GM23338 (cell line): ENCODE measurements at regions not wholly inside any gene's neighbourhood (a gene's known extent, or its start where the extent isn't known, plus 50 kb on each side); places are given as distances from the start of the nearest gene placed in this dataset.

ENCODE experiments used
- ATAC-seq: fragments of 200-7000 bp; cut with Tn5 transposase; 3 replicates; pipeline ENCODE4 v1.9.1; 2020
- DNase-seq: peaks from one replicate; pipeline ENCODE4 v3.0.0-alpha.2; 2015; ENCODE audit warnings: low spot score
- H2AFZ ChIP-seq: fragments of 200-600 bp; sonication (generic); 2 replicates; pipeline ENCODE4 v1.8.0; 2016; ENCODE audit warnings: antibody characterized with exemption, mild to moderate bottlenecking, moderate library complexity
- H3F3A ChIP-seq: fragments of 200-600 bp; sonication (generic); replicated peaks from 2 replicates; pipeline ENCODE4 v1.8.0; 2017; ENCODE audit warnings: antibody characterized with exemption, mixed run types, low read depth
- H3K27ac ChIP-seq: fragments of 200-600 bp; sonication (generic); 2 replicates; pipeline ENCODE4 v1.6.1; 2016; ENCODE audit warnings: low read depth
- H3K27me3 ChIP-seq: fragments of 200-600 bp; sonication (generic); 2 replicates; pipeline ENCODE4 v1.8.0; 2016; ENCODE audit warnings: mild to moderate bottlenecking, mixed run types, moderate library complexity; ENCODE audit not compliant: insufficient read depth
- H3K36me3 ChIP-seq: fragments of 200-600 bp; sonication (generic); 2 replicates; pipeline ENCODE4 v1.8.0; 2016; ENCODE audit warnings: mild to moderate bottlenecking; ENCODE audit not compliant: insufficient read depth
- H3K4me1 ChIP-seq: fragments of 200-600 bp; sonication (generic); 2 replicates; pipeline ENCODE4 v1.8.0; 2016; ENCODE audit warnings: mild to moderate bottlenecking, moderate library complexity; ENCODE audit not compliant: insufficient read depth
- H3K4me2 ChIP-seq: fragments of 200-600 bp; sonication (generic); 2 replicates; pipeline ENCODE4 v1.7.1; 2017; ENCODE audit warnings: mixed run types
- H3K4me3 ChIP-seq: fragments of 200-600 bp; sonication (generic); 2 replicates; pipeline ENCODE4 v1.6.1; 2016; ENCODE audit warnings: mixed run types
- H3K79me2 ChIP-seq: fragments of 200-600 bp; sonication (generic); replicated peaks from 2 replicates; pipeline ENCODE4 v1.8.0; 2017; ENCODE audit warnings: mild to moderate bottlenecking; ENCODE audit not compliant: insufficient read depth
- H3K9me2 ChIP-seq: fragments of 200-600 bp; sonication (generic); 2 replicates; pipeline ENCODE4 v1.8.0; 2017; ENCODE audit not compliant: insufficient read depth
- H4K20me1 ChIP-seq: fragments of 200-600 bp; sonication (generic); replicated peaks from 2 replicates; pipeline ENCODE4 v1.8.0; 2017; ENCODE audit warnings: mild to moderate bottlenecking; ENCODE audit not compliant: insufficient read depth
- H3K27ac Mint-ChIP-seq: 2 replicates; pipeline ENCODE4 v1.8.0; 2020; ENCODE audit warnings: inconsistent platforms, mild to moderate bottlenecking, moderate library complexity, mixed read lengths
- H3K27me3 Mint-ChIP-seq: 3 replicates; pipeline ENCODE4 v1.8.0; 2022; ENCODE audit warnings: low read depth, mild to moderate bottlenecking, moderate library complexity, mixed read lengths, inconsistent platforms; ENCODE audit not compliant: insufficient read depth, poor library complexity
- H3K36me3 Mint-ChIP-seq: 3 replicates; pipeline ENCODE4 v1.8.0; 2021; ENCODE audit warnings: low read depth, mild to moderate bottlenecking, inconsistent platforms, moderate library complexity, mixed read lengths
- H3K4me1 Mint-ChIP-seq: 3 replicates; pipeline ENCODE4 v1.8.0; 2020; ENCODE audit warnings: mild to moderate bottlenecking, inconsistent platforms, mixed read lengths
- H3K4me3 Mint-ChIP-seq: 3 replicates; pipeline ENCODE4 v1.8.0; 2021; ENCODE audit warnings: moderate library complexity, mild to moderate bottlenecking, inconsistent platforms, mixed read lengths
- H3K9me3 Mint-ChIP-seq: 3 replicates; pipeline ENCODE4 v1.8.0; 2020; ENCODE audit warnings: moderate library complexity, mild to moderate bottlenecking, inconsistent platforms, mixed read lengths
- JUNB ChIP-seq: IDR thresholded peaks from one replicate; pipeline ENCODE4 v1.6.1; 2016; ENCODE audit warnings: antibody characterized with exemption; ENCODE audit not compliant: unreplicated experiment
- POLR2AphosphoS5 ChIP-seq: IDR thresholded peaks from 2 replicates; pipeline ENCODE4 v1.6.1; 2016; ENCODE audit warnings: antibody characterized with exemption, low read depth
- ZNF331 ChIP-seq: fragments of 250-450 bp; sonication (Bioruptor Pico); IDR thresholded peaks from 2 replicates; pipeline ENCODE4 v1.5.0; 2020; ENCODE audit warnings: low read depth, mild to moderate bottlenecking, moderate library complexity
- TF ChIP-seq, protein P1 (sequence below), 2 experiments: fragments of 200-600 bp in 1 of 2; sonication (generic) in 1 of 2; conservative IDR thresholded peaks; 2 replicates each; pipeline versions ENCODE4 v1.5.1 to v1.6.1; 2016 to 2017; ENCODE audit warnings: antibody characterized with exemption in 2 of 2, low read depth in 2 of 2, mild to moderate bottlenecking in 2 of 2, moderate library complexity in 1 of 2
- TF ChIP-seq, protein P2 (sequence below): fragments of 250-450 bp; sonication (Bioruptor Pico); IDR thresholded peaks from 2 replicates; pipeline ENCODE4 v1.5.0; 2020; ENCODE audit warnings: mild to moderate bottlenecking, moderate library complexity

DNA sequence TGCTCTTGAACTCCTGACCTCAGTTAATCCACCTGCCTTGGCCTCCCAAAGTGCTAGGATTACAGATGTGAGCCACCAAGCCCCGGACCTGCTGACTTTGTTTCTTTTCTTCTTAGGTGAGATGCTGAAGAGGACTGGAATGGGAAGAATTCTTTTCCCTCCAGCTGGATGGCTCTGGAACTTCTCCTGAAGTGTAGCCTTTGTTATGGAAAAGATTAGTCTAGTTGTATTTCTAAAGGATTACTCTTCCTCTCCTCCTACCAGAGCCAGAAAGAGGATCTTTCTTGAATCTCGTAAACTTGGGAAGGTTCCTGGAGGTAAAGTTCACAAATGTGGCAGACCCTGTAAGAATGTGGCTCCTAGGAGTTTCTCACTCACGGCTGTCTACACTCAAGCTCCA, 95.4 kb upstream of the LARGE1 start:
- peaks cover 5% of the 10 kb centered on the region for H3K36me3 ChIP-seq
- peaks cover 21% of the 10 kb centered on the region for H3K36me3 Mint-ChIP-seq
- H3K79me2 ChIP-seq = no peaks in the 10 kb centered on the region
- no peak overlapping the region for H3K4me3 Mint-ChIP-seq
- H3K27me3 ChIP-seq = no peaks in the 10 kb centered on the region
- H3K9me3 Mint-ChIP-seq = peaks cover 38% of the 10 kb centered on the region
- no peak overlapping the region for H3K27ac ChIP-seq
- H3K27me3 Mint-ChIP-seq = peaks cover 3% of the 10 kb centered on the region
- H4K20me1 ChIP-seq = no peaks in the 10 kb centered on the region
- ATAC-seq = peak; percentile 36; the same call in 1 of the 3 replicates
- no peaks in the 10 kb centered on the region for H3K9me2 ChIP-seq
- TF ChIP-seq POLR2AphosphoS5 = no peak
- TF ChIP-seq, protein P1, sequence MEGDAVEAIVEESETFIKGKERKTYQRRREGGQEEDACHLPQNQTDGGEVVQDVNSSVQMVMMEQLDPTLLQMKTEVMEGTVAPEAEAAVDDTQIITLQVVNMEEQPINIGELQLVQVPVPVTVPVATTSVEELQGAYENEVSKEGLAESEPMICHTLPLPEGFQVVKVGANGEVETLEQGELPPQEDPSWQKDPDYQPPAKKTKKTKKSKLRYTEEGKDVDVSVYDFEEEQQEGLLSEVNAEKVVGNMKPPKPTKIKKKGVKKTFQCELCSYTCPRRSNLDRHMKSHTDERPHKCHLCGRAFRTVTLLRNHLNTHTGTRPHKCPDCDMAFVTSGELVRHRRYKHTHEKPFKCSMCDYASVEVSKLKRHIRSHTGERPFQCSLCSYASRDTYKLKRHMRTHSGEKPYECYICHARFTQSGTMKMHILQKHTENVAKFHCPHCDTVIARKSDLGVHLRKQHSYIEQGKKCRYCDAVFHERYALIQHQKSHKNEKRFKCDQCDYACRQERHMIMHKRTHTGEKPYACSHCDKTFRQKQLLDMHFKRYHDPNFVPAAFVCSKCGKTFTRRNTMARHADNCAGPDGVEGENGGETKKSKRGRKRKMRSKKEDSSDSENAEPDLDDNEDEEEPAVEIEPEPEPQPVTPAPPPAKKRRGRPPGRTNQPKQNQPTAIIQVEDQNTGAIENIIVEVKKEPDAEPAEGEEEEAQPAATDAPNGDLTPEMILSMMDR (conservative IDR thresholded peaks at IDR 0.05; ENCODE audit: low read depth in 2 of 2) = no peak
- TF ChIP-seq JUNB = no peak
- TF ChIP-seq, protein P2, sequence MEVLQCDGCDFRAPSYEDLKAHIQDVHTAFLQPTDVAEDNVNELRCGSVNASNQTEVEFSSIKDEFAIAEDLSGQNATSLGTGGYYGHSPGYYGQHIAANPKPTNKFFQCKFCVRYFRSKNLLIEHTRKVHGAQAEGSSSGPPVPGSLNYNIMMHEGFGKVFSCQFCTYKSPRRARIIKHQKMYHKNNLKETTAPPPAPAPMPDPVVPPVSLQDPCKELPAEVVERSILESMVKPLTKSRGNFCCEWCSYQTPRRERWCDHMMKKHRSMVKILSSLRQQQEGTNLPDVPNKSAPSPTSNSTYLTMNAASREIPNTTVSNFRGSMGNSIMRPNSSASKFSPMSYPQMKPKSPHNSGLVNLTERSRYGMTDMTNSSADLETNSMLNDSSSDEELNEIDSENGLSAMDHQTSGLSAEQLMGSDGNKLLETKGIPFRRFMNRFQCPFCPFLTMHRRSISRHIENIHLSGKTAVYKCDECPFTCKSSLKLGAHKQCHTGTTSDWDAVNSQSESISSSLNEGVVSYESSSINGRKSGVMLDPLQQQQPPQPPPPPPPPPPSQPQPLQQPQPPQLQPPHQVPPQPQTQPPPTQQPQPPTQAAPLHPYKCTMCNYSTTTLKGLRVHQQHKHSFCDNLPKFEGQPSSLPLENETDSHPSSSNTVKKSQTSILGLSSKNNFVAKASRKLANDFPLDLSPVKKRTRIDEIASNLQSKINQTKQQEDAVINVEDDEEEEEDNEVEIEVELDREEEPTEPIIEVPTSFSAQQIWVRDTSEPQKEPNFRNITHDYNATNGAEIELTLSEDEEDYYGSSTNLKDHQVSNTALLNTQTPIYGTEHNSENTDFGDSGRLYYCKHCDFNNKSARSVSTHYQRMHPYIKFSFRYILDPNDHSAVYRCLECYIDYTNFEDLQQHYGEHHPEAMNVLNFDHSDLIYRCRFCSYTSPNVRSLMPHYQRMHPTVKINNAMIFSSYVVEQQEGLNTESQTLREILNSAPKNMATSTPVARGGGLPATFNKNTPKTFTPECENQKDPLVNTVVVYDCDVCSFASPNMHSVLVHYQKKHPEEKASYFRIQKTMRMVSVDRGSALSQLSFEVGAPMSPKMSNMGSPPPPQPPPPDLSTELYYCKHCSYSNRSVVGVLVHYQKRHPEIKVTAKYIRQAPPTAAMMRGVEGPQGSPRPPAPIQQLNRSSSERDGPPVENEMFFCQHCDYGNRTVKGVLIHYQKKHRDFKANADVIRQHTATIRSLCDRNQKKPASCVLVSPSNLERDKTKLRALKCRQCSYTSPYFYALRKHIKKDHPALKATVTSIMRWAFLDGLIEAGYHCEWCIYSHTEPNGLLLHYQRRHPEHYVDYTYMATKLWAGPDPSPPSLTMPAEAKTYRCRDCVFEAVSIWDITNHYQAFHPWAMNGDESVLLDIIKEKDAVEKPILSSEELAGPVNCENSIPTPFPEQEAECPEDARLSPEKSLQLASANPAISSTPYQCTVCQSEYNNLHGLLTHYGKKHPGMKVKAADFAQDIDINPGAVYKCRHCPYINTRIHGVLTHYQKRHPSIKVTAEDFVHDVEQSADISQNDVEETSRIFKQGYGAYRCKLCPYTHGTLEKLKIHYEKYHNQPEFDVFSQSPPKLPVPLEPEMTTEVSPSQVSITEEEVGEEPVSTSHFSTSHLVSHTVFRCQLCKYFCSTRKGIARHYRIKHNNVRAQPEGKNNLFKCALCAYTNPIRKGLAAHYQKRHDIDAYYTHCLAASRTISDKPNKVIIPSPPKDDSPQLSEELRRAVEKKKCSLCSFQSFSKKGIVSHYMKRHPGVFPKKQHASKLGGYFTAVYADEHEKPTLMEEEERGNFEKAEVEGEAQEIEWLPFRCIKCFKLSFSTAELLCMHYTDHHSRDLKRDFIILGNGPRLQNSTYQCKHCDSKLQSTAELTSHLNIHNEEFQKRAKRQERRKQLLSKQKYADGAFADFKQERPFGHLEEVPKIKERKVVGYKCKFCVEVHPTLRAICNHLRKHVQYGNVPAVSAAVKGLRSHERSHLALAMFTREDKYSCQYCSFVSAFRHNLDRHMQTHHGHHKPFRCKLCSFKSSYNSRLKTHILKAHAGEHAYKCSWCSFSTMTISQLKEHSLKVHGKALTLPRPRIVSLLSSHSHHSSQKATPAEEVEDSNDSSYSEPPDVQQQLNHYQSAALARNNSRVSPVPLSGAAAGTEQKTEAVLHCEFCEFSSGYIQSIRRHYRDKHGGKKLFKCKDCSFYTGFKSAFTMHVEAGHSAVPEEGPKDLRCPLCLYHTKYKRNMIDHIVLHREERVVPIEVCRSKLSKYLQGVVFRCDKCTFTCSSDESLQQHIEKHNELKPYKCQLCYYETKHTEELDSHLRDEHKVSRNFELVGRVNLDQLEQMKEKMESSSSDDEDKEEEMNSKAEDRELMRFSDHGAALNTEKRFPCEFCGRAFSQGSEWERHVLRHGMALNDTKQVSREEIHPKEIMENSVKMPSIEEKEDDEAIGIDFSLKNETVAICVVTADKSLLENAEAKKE (CRISPR knock-in tag) = peak; percentile 57
- H3K27ac Mint-ChIP-seq = no peak overlapping the region
- H2AFZ ChIP-seq = no peak overlapping the region
- no peaks in the 10 kb centered on the region for H3K4me1 ChIP-seq
- H3K4me2 ChIP-seq = no peak overlapping the region
- DNase-seq = peak; percentile 36
- no peaks in the 10 kb centered on the region for H3K4me1 Mint-ChIP-seq
- no peak overlapping the region for H3K4me3 ChIP-seq
- H3F3A ChIP-seq = no peaks in the 10 kb centered on the region

DNA sequence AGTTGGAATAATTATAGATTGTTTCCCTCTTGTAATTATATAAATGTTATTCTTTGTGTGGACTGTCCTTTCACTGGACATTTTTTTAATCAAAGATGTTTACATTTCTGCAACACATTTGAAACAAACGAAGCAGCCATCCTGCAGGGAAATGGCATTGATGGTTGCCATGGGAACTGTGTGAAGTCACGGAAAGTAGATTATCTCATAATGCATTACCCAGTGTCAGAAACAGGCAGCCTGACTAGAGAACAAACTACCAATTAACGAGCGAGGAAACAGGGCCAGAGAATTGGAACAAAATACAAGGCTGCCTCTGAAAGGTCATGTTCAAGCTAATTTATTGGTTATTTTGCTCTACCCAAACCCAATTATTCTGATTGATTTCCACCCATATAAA, 96.9 kb upstream of the LARGE1 start:
- no peak overlapping the region for H3K4me2 ChIP-seq

More for the DNA sequence above, 96.9 kb upstream of the LARGE1 start:
- Mint-ChIP-seq H3K4me3 (no peak overlapping the region), H3K36me3 (peaks cover 20% of the 10 kb centered on the region; the same call in 2 of the 3 replicates), H3K27ac (no peak overlapping the region), H3K4me1 (no peaks in the 10 kb centered on the region), H3K27me3 (peaks cover 3% of the 10 kb centered on the region), H3K9me3 (peaks cover 32% of the 10 kb centered on the region)
- TF ChIP-seq ZNF331 = no peak
- Histone ChIP-seq H3K4me1 (no peaks in the 10 kb centered on the region), H3K79me2 (no peaks in the 10 kb centered on the region), H3K27ac (no peak overlapping the region), H3K4me3 (no peak overlapping the region), H3K27me3 (no peaks in the 10 kb centered on the region), H4K20me1 (no peaks in the 10 kb centered on the region), H3K36me3 (peaks cover 5% of the 10 kb centered on the region), H2AFZ (no peak overlapping the region), H3K9me2 (no peaks in the 10 kb centered on the region), H3F3A (no peaks in the 10 kb centered on the region)
- ATAC-seq (no peak), DNase-seq (no peak)
